ENCODE measurements at regions not wholly inside any gene's neighbourhood (a gene's known extent, or its start where the extent isn't known, plus 50 kb on each side); places are given as distances from the start of the nearest gene placed in this dataset.

GRCh38 chr9:100856238-100856637 lies 172.3 kb upstream of the PLPPR1 start:
- TF ChIP-seq CTCF (IDR thresholded peaks at IDR 0.05) (no peak), POLR2AphosphoS5 (IDR thresholded peaks at IDR 0.05) (no peak), POLR2A (IDR thresholded peaks at IDR 0.05) (no peak), EP300 (IDR thresholded peaks at IDR 0.05) (no peak)
